ENCODE measurements at regions not wholly inside any gene's neighbourhood (a gene's known extent, or its start where the extent isn't known, plus 50 kb on each side); places are given as distances from the start of the nearest gene placed in this dataset.

GRCh38 chr9:682633-683508 lies 158.6 kb upstream of the DMRT1 start:
- Mint-ChIP-seq H3K4me3 (peak overlapping the region; percentile 47), H3K4me1 (peaks cover 38% of the 10 kb centered on the region), H3K9me3 (peaks cover 7% of the 10 kb centered on the region), H3K36me3 (ENCODE audit: low read depth) (peaks cover 18% of the 10 kb centered on the region), H3K27ac (peak overlapping the region; percentile 94), H3K27me3 (ENCODE audit: insufficient read depth) (no peaks in the 10 kb centered on the region)
- peak overlapping the region; percentile 30 for H3K4me3 ChIP-seq (ENCODE audit: low read length)
- 71 to 79% methylated on average over 12 of the region's 12 CpGs for WGBS, 2 experiments (ENCODE audit: insufficient coverage in 1 of 2, insufficient read length in 1 of 2)
- DNase-seq: no peak
- TF ChIP-seq CTCF (conservative IDR thresholded peaks at IDR 0.05): no peak
- H3K9ac ChIP-seq (ENCODE audit: extremely low read depth, low read length, poor library complexity, severe bottlenecking): peak overlapping the region; percentile 9
- peaks cover 8% of the 10 kb centered on the region for H3K9me3 ChIP-seq (ENCODE audit: control insufficient read depth, low read length)
- H3K36me3 ChIP-seq (ENCODE audit: control insufficient read depth, insufficient read depth, low read length): peaks cover 10% of the 10 kb centered on the region
- no peaks in the 10 kb centered on the region for H3K27me3 ChIP-seq (ENCODE audit: control insufficient read depth, insufficient read depth, low read length, poor library complexity, severe bottlenecking)
- peaks cover 11% of the 10 kb centered on the region for H3K4me1 ChIP-seq (ENCODE audit: control insufficient read depth, insufficient read depth, low read length)
- no peak overlapping the region for H3K27ac ChIP-seq (ENCODE audit: low read depth, low read length)

GRCh38 chr9:683509-684021 lies 157.9 kb upstream of the DMRT1 start:
- TF ChIP-seq CTCF (conservative IDR thresholded peaks at IDR 0.05): no peak
- Histone ChIP-seq H3K4me1 (ENCODE audit: control insufficient read depth, insufficient read depth, low read length) (peaks cover 12% of the 10 kb centered on the region), H3K9ac (ENCODE audit: extremely low read depth, low read length, poor library complexity, severe bottlenecking) (no peak overlapping the region), H3K9me3 (ENCODE audit: control insufficient read depth, low read length) (peaks cover 8% of the 10 kb centered on the region), H3K27ac (ENCODE audit: low read depth, low read length) (peak overlapping the region; percentile 35), H3K27me3 (ENCODE audit: control insufficient read depth, insufficient read depth, low read length, poor library complexity, severe bottlenecking) (no peaks in the 10 kb centered on the region), H3K4me3 (ENCODE audit: low read length) (peak overlapping the region; percentile 48), H3K36me3 (ENCODE audit: control insufficient read depth, insufficient read depth, low read length) (peaks cover 10% of the 10 kb centered on the region)
- Mint-ChIP-seq H3K36me3 (ENCODE audit: low read depth) (peaks cover 18% of the 10 kb centered on the region), H3K4me1 (peaks cover 44% of the 10 kb centered on the region), H3K27ac (peak overlapping the region; percentile 94), H3K27me3 (ENCODE audit: insufficient read depth) (no peaks in the 10 kb centered on the region), H3K9me3 (peaks cover 10% of the 10 kb centered on the region), H3K4me3 (peak overlapping the region; percentile 47)
- 73% methylated on average over 2 of the region's 2 CpGs; no CpG with 5 or more reads in 1 of the 2 experiments for WGBS, 2 experiments (ENCODE audit: insufficient coverage in 1 of 2, insufficient read length in 1 of 2)
- no peak for DNase-seq

- 43 to 55% methylated on average over 8 to 9 of the region's 9 CpGs for WGBS, 2 experiments (ENCODE audit: insufficient coverage in 1 of 2, insufficient read length in 1 of 2)
- TF ChIP-seq CTCF (conservative IDR thresholded peaks at IDR 0.05): no peak
- peak overlapping the region; percentile 19 for H3K27ac Mint-ChIP-seq
- no peaks in the 10 kb centered on the region for H3K27me3 Mint-ChIP-seq (ENCODE audit: insufficient read depth)
- H3K4me3 Mint-ChIP-seq: peak overlapping the region; percentile 43
- no peak overlapping the region for H3K9ac ChIP-seq (ENCODE audit: extremely low read depth, low read length, poor library complexity, severe bottlenecking)
- DNase-seq: no peak
- no peaks in the 10 kb centered on the region for H3K27me3 ChIP-seq (ENCODE audit: control insufficient read depth, insufficient read depth, low read length, poor library complexity, severe bottlenecking)
- peaks cover 14% of the 10 kb centered on the region for H3K36me3 Mint-ChIP-seq (ENCODE audit: low read depth)
- peaks cover 15% of the 10 kb centered on the region for H3K4me1 ChIP-seq (ENCODE audit: control insufficient read depth, insufficient read depth, low read length)
- peak overlapping the region; percentile 35 for H3K27ac ChIP-seq (ENCODE audit: low read depth, low read length)
- H3K36me3 ChIP-seq (ENCODE audit: control insufficient read depth, insufficient read depth, low read length): peaks cover 10% of the 10 kb centered on the region
- peaks cover 10% of the 10 kb centered on the region for H3K9me3 Mint-ChIP-seq
- peaks cover 8% of the 10 kb centered on the region for H3K9me3 ChIP-seq (ENCODE audit: control insufficient read depth, low read length)
- H3K4me3 ChIP-seq (ENCODE audit: low read length): peak overlapping the region; percentile 48
- H3K4me1 Mint-ChIP-seq: peaks cover 51% of the 10 kb centered on the region
Measured at GRCh38 chr9:684054-684890, 157.2 kb upstream of the DMRT1 start.
